A549 (cell line): ENCODE measurements at regions not wholly inside any gene's neighbourhood (a gene's known extent, or its start where the extent isn't known, plus 50 kb on each side); places are given as distances from the start of the nearest gene placed in this dataset.

Experiments
- ATAC-seq, 2 experiments: fragments of 200-7000 bp in 1 of 2; fragments of >200 bp in 1 of 2; cut with Nextera tagmentation in 1 of 2; cut with Tn5 transposase in 1 of 2; 3 replicates each; pipeline versions ENCODE4 v1.8.0 to v1.9.1; 2018 to 2020; ENCODE audit warnings: mild to moderate bottlenecking in 1 of 2, moderate library complexity in 1 of 2
- CTCF ChIA-PET: fragments of 300-600 bp; sonication (Branson Sonifier 250); formaldehyde crosslinking; extraction: SDS; loops from one replicate; lab custom pipeline; 2021; ENCODE audit warnings: antibody characterized with exemption, inconsistent platforms; lab: Yijun Ruan, JAX
- POLR2A ChIA-PET: fragments of 350-600 bp; formaldehyde crosslinking; extraction: SDS; loops from one replicate; lab custom pipeline; 2021; ENCODE audit warnings: antibody characterized with exemption, inconsistent platforms; lab: Yijun Ruan, JAX
- DNase-seq, 2 experiments: peaks; one replicate each; pipeline versions ENCODE4 v3.0.0 to v3.0.0-alpha.2; 2011 to 2016; ENCODE audit warnings: low read depth in 1 of 2, low spot score in 1 of 2
- FAIRE-seq: peaks from 2 replicates; lab custom pipeline; 2011; peaks lifted over from hg19 to GRCh38; lab: Jason Lieb, UNC
- H3K27ac ChIP-seq, 2 experiments: fragments of >200 bp; sonication (Bioruptor Twin); formaldehyde crosslinking; 3 replicates each; pipeline ENCODE4 v1.5.1; 2016 to 2017
- H3K4me1 ChIP-seq: fragments of >200 bp; sonication (Bioruptor Twin); formaldehyde crosslinking; 3 replicates; pipeline ENCODE4 v1.6.1; 2016
- H3K4me2 ChIP-seq: fragments of >200 bp; sonication (Bioruptor Twin); formaldehyde crosslinking; 3 replicates; pipeline ENCODE4 v1.6.1; 2016
- H3K4me3 ChIP-seq: fragments of >200 bp; sonication (Bioruptor Twin); formaldehyde crosslinking; 3 replicates; pipeline ENCODE4 v1.5.1; 2016
- H3K9me3 ChIP-seq: fragments of >200 bp; sonication (Bioruptor Twin); formaldehyde crosslinking; 3 replicates; pipeline ENCODE4 v1.6.1; 2016
- ATOH8 ChIP-seq: fragments of 250-450 bp; sonication (Bioruptor Pico); IDR thresholded peaks from 2 replicates; pipeline ENCODE4 v1.5.0; 2020; ENCODE audit warnings: low read depth, mild to moderate bottlenecking, moderate library complexity
- EHMT2 ChIP-seq: fragments of 200-600 bp; sonication (generic); IDR thresholded peaks from 2 replicates; pipeline ENCODE4 v1.6.1; 2016; ENCODE audit warnings: antibody characterized with exemption, low read depth, mild to moderate bottlenecking, moderate library complexity
- HDAC2 ChIP-seq: fragments of 200-600 bp; sonication (generic); IDR thresholded peaks from 2 replicates; pipeline ENCODE4 v1.6.1; 2016
- HEYL ChIP-seq: fragments of 250-450 bp; sonication (Bioruptor Pico); IDR thresholded peaks from 2 replicates; pipeline ENCODE4 v1.8.0; 2021; ENCODE audit warnings: mild to moderate bottlenecking, moderate library complexity
- HOXA7 ChIP-seq: fragments of 250-450 bp; sonication (Bioruptor Pico); IDR thresholded peaks from 2 replicates; pipeline ENCODE4 v1.5.0; 2020; ENCODE audit warnings: mild to moderate bottlenecking, moderate library complexity
- KDM1A ChIP-seq: fragments of 200-600 bp; sonication (generic); IDR thresholded peaks from 2 replicates; pipeline ENCODE4 v1.6.1; 2016; ENCODE audit warnings: low read depth, mild to moderate bottlenecking
- NFE2L2 ChIP-seq: fragments of 150-350 bp; conservative IDR thresholded peaks from 2 replicates; pipeline ENCODE4 v1.6.1; 2014; ENCODE audit warnings: low read length
- REST ChIP-seq: fragments of 200-600 bp; sonication (generic); IDR thresholded peaks from 2 replicates; pipeline ENCODE4 v1.6.1; 2016; ENCODE audit warnings: antibody characterized with exemption, mild to moderate bottlenecking, moderate library complexity
- SMC3 ChIP-seq: fragments of >200 bp; sonication (Bioruptor Twin); formaldehyde crosslinking; IDR thresholded peaks from 3 replicates; pipeline ENCODE4 v1.6.1; 2018; ENCODE audit warnings: inconsistent platforms
- SREBF2 ChIP-seq: fragments of 450-650 bp; IDR thresholded peaks from 2 replicates; pipeline ENCODE4 v1.6.1; 2014; ENCODE audit warnings: mild to moderate bottlenecking, moderate library complexity
- TP53 ChIP-seq: fragments of 250-450 bp; sonication (Bioruptor Pico); IDR thresholded peaks from 2 replicates; pipeline ENCODE4 v1.5.0; 2021; ENCODE audit warnings: mild to moderate bottlenecking, moderate library complexity
- ZC3H11A ChIP-seq: fragments of 450-650 bp; IDR thresholded peaks from 2 replicates; pipeline ENCODE4 v1.6.1; 2014; ENCODE audit warnings: antibody characterized with exemption, mild to moderate bottlenecking
- ZFP36 ChIP-seq: fragments of 450-650 bp; IDR thresholded peaks from 2 replicates; pipeline ENCODE4 v1.6.1; 2014; ENCODE audit warnings: borderline replicate concordance; ENCODE audit not compliant: partially characterized antibody
- ZNF302 ChIP-seq: fragments of 250-450 bp; sonication (Bioruptor Pico); IDR thresholded peaks from 2 replicates; pipeline ENCODE4 v1.9.0; 2021; ENCODE audit warnings: inconsistent platforms, mild to moderate bottlenecking, moderate library complexity
- WGBS: methylation state at CpG from one replicate; pipeline ENCODE4 v1.1.6; 2017; ENCODE audit errors: missing lambda C conversion rate; 5-methylcytosine and 5-hydroxymethylcytosine counted together
- TF ChIP-seq, protein P1 (sequence below): fragments of 250-450 bp; sonication (Bioruptor Pico); IDR thresholded peaks from 2 replicates; pipeline ENCODE4 v1.5.0; 2021; ENCODE audit warnings: mild to moderate bottlenecking, moderate library complexity, borderline replicate concordance
- TF ChIP-seq, protein P2 (sequence below): fragments of 150-350 bp; IDR thresholded peaks from 2 replicates; pipeline ENCODE4 v1.6.1; 2014; ENCODE audit warnings: low read depth, mild to moderate bottlenecking, low read length

GRCh38 chr14:49044981-49045380, 541.2 kb downstream of the RPS29 start (continued):
- no peak for TF ChIP-seq ATOH8 (CRISPR knock-in tag)
- TF ChIP-seq REST: no peak
- TF ChIP-seq, all 56 proteins: peak for 0

- FAIRE-seq: no peak
- H3K9me3 ChIP-seq: no peaks in the 10 kb centered on the region
- 11% methylated on average over 8 of the region's 8 CpGs for WGBS
Measured at GRCh38 chr14:49036984-49037516, 549.1 kb downstream of the RPS29 start.

DNA sequence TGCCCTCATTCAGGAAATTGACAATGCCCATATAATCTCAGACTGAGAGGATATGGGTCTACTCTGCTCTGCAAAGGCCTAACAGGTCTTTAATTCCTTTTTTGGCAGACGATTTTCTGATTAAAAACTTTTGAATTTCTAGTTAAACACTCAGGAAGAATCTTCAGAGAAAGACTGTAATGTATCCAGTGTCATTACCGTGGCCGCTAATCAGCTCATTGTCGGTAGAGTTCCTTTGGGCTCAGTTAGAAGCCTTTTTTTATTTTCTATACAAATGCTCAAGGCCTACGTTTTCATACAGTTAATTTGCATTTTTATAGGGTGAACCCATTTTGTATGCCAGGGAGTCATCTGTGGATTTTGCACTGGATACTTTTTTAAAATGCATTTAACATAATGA, 549.9 kb downstream of the RPS29 start:
- H3K9me3 ChIP-seq: no peaks in the 10 kb centered on the region
- H3K27ac ChIP-seq: no peak overlapping the region
- WGBS: 45% methylated on average over 5 of the region's 5 CpGs
- no peaks in the 10 kb centered on the region for H3K4me1 ChIP-seq
- TF ChIP-seq HOXA7 (CRISPR knock-in tag) (no peak), EHMT2 (no peak), SMC3 (no peak), ZC3H11A (no peak), ZFP36 (no peak), SREBF2 (no peak), HDAC2 (no peak), NFE2L2 (no peak), TP53 (no peak), ZNF302 (CRISPR knock-in tag) (no peak), HEYL (CRISPR knock-in tag) (no peak)
- TF ChIP-seq, protein P1, sequence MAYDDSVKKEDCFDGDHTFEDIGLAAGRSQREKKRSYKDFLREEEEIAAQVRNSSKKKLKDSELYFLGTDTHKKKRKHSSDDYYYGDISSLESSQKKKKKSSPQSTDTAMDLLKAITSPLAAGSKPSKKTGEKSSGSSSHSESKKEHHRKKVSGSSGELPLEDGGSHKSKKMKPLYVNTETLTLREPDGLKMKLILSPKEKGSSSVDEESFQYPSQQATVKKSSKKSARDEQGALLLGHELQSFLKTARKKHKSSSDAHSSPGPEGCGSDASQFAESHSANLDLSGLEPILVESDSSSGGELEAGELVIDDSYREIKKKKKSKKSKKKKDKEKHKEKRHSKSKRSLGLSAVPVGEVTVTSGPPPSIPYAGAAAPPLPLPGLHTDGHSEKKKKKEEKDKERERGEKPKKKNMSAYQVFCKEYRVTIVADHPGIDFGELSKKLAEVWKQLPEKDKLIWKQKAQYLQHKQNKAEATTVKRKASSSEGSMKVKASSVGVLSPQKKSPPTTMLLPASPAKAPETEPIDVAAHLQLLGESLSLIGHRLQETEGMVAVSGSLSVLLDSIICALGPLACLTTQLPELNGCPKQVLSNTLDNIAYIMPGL (CRISPR knock-in tag): no peak
- TF ChIP-seq, protein P2, sequence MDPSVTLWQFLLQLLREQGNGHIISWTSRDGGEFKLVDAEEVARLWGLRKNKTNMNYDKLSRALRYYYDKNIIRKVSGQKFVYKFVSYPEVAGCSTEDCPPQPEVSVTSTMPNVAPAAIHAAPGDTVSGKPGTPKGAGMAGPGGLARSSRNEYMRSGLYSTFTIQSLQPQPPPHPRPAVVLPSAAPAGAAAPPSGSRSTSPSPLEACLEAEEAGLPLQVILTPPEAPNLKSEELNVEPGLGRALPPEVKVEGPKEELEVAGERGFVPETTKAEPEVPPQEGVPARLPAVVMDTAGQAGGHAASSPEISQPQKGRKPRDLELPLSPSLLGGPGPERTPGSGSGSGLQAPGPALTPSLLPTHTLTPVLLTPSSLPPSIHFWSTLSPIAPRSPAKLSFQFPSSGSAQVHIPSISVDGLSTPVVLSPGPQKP: no peak
- DNase-seq (no peak), FAIRE-seq (no peak), ATAC-seq (no peak)
- no peak overlapping the region for H3K4me3 ChIP-seq
- CTCF ChIA-PET: no interaction called here
- no peak overlapping the region for H3K4me2 ChIP-seq
- POLR2A ChIA-PET: no interaction called here

More at GRCh38 chr14:49036984-49037516, 549.1 kb downstream of the RPS29 start:
- CTCF ChIA-PET: no interaction called here
- Histone ChIP-seq H3K4me3 (no peak overlapping the region), H3K27ac (no peak overlapping the region), H3K4me2 (no peak overlapping the region), H3K4me1 (no peaks in the 10 kb centered on the region)
- DNase-seq: no peak
- ATAC-seq: no peak
- POLR2A ChIA-PET: no interaction called here
- TF ChIP-seq KDM1A: no peak
